C4-2B (cell line): ENCODE measurements at regions not wholly inside any gene's neighbourhood (a gene's known extent, or its start where the extent isn't known, plus 50 kb on each side); places are given as distances from the start of the nearest gene placed in this dataset.

Source experiments
- CTCF ChIP-seq: fragments of 450-650 bp; conservative IDR thresholded peaks from 2 replicates; pipeline ENCODE4 v1.5.1; 2017; ENCODE audit warnings: mild to moderate bottlenecking
- ZFX ChIP-seq: fragments of 450-650 bp; IDR thresholded peaks from 2 replicates; pipeline ENCODE4 v1.6.1; 2017

GRCh38 chr10:94192333-94192732 is 170.4 kb downstream of the NOC3L start:
- TF ChIP-seq CTCF = no peak
- TF ChIP-seq ZFX = no peak
